Transverse colon (tissue), 4 donors: ENCODE measurements at regions not wholly inside any gene's neighbourhood (a gene's known extent, or its start where the extent isn't known, plus 50 kb on each side); places are given as distances from the start of the nearest gene placed in this dataset.

ENCODE experiments used
- CTCF ChIP-seq, 5 experiments: fragments of 200-600 bp in 3 of 5; fragments of 450-650 bp in 2 of 5; sonication (generic) in 3 of 5; IDR thresholded peaks; 1 replicate in 2 of 5; 2 replicates in 3 of 5; pipeline ENCODE4 v1.5.1; 2016 to 2017; ENCODE audit warnings: antibody characterized with exemption in 5 of 5, inconsistent platforms in 3 of 5, mild to moderate bottlenecking in 2 of 5, moderate library complexity in 1 of 5
- POLR2A ChIP-seq: fragments of 450-650 bp; IDR thresholded peaks from one replicate; pipeline ENCODE4 v1.6.1; 2016; ENCODE audit warnings: antibody characterized with exemption, mild to moderate bottlenecking, moderate library complexity
- POLR2AphosphoS5 ChIP-seq, 3 donors: sonication (generic); formaldehyde crosslinking; IDR thresholded peaks; one replicate each; pipeline ENCODE4 v1.6.1; 2016; ENCODE audit warnings: antibody characterized with exemption in 3 of 3

GRCh38 chr12:58765653-58766512 lies 154.4 kb downstream of the LRIG3 start:
- TF ChIP-seq CTCF (IDR thresholded peaks at IDR 0.05) = no peak
- TF ChIP-seq POLR2A = no peak
- TF ChIP-seq POLR2AphosphoS5 (IDR thresholded peaks at IDR 0.05) = no peak
